GM21526 (cell line): ENCODE measurements at regions not wholly inside any gene's neighbourhood (a gene's known extent, or its start where the extent isn't known, plus 50 kb on each side); places are given as distances from the start of the nearest gene placed in this dataset.
"Not testable (repeated sequence)": the region's sequence is repeated elsewhere in the genome, so short reads cannot be mapped to it uniquely, and the experiment has no call there.

Experiments used
- ATAC-seq: cut with Tn5 transposase; IDR thresholded peaks from one replicate; pipeline ENCODE4 v1.9.1; 2021; ENCODE audit warnings: moderate library complexity; ENCODE audit not compliant: unreplicated experiment, low FRiP score

- no peak for ATAC-seq
Observed at GRCh38 chr13:46468570-46469463, 81.8 kb upstream of the RUBCNL start.

- ATAC-seq = not testable (repeated sequence)
Observed at GRCh38 chr13:46467694-46468093, 80.6 kb upstream of the RUBCNL start.

GRCh38 chr13:46466074-46466473 lies 79.0 kb upstream of the RUBCNL start:
- ATAC-seq = not testable (repeated sequence)

- ATAC-seq = no peak
Observed at GRCh38 chr13:46463719-46464118, 76.7 kb upstream of the RUBCNL start.

- not testable (repeated sequence) for ATAC-seq
Observed at GRCh38 chr13:46460223-46460622, 73.2 kb upstream of the RUBCNL start.

- ATAC-seq = not testable (repeated sequence)
Observed at GRCh38 chr13:46457255-46457654, 70.2 kb upstream of the RUBCNL start.

GRCh38 chr13:46455924-46456323 lies 68.9 kb upstream of the RUBCNL start:
- ATAC-seq = not testable (repeated sequence)

- not testable (repeated sequence) for ATAC-seq
Observed at GRCh38 chr13:46451145-46451544, 64.1 kb upstream of the RUBCNL start.

GRCh38 chr13:46449949-46450348 lies 62.9 kb upstream of the RUBCNL start:
- ATAC-seq = not testable (repeated sequence)

GRCh38 chr13:46448148-46448547 lies 61.1 kb upstream of the RUBCNL start:
- not testable (repeated sequence) for ATAC-seq

- not testable (repeated sequence) for ATAC-seq
Observed at GRCh38 chr13:46437808-46438404, 50.9 kb upstream of the RUBCNL start.
